SK-N-MC (cell line): ENCODE measurements at regions not wholly inside any gene's neighbourhood (a gene's known extent, or its start where the extent isn't known, plus 50 kb on each side); places are given as distances from the start of the nearest gene placed in this dataset.

Experiments
- DNase-seq: peaks from one replicate; pipeline ENCODE4 v3.0.0-alpha.2; 2011; ENCODE audit warnings: low read depth, low spot score
- H3K27ac ChIP-seq: fragments of 200-600 bp; sonication (generic); 2 replicates; pipeline ENCODE4 v1.5.1; 2016; ENCODE audit warnings: mixed run types
- H3K36me3 ChIP-seq: fragments of 200-600 bp; sonication (generic); 2 replicates; pipeline ENCODE4 v1.6.1; 2017; ENCODE audit warnings: antibody characterized with exemption, low read length, mixed read lengths; ENCODE audit not compliant: insufficient read depth
- H3K4me3 ChIP-seq: fragments of 200-600 bp; sonication (generic); 2 replicates; pipeline ENCODE4 v1.5.1; 2016
- H3K9ac ChIP-seq: fragments of 200-600 bp; sonication (generic); 2 replicates; pipeline ENCODE4 v1.8.0; 2017; ENCODE audit warnings: mixed run types, mixed read lengths; ENCODE audit not compliant: insufficient read length
- H3K9me3 ChIP-seq: fragments of 200-600 bp; sonication (generic); 2 replicates; pipeline ENCODE4 v1.6.1; 2017; ENCODE audit warnings: low read depth, mild to moderate bottlenecking, antibody characterized with exemption, low read length, moderate library complexity, mixed read lengths
- EZH2 ChIP-seq: fragments of 200-600 bp; sonication (generic); IDR thresholded peaks from one replicate; pipeline ENCODE4 v1.6.1; 2017; ENCODE audit warnings: antibody characterized with exemption
- FOXP2 ChIP-seq: optimal IDR thresholded peaks from 2 replicates; pipeline ENCODE3; 2011; ENCODE audit warnings: mild to moderate bottlenecking, moderate library complexity; ENCODE audit not compliant: insufficient read depth; ENCODE audit errors: extremely low read length, control extremely low read depth
- POLR2AphosphoS5 ChIP-seq: IDR thresholded peaks from 2 replicates; pipeline ENCODE4 v1.6.1; 2012; ENCODE audit warnings: mild to moderate bottlenecking, low read depth, low read length, borderline replicate concordance

DNA sequence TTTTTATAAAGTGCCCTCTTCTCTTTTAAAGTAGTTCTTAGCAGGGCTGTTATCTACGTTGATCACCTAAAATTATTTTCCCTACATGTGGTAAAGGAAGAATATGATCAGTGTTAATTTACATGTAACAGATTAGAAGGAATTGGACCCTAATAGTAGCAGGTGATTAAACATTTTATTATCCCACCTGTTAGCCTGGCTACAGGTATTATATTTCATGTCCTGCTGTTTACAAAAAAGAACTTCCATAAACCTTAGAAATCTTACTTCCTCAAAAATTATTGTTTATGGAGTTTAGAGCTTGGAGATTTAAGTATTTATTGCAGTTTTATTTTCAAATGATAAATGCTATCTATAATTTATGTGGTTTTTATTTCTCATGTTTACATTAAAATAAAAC lies 1226.7 kb downstream of the UQCRFS1 start:
- DNase-seq: no peak
- H3K36me3 ChIP-seq: no peaks in the 10 kb centered on the region
- no peak overlapping the region for H3K4me3 ChIP-seq
- no peaks in the 10 kb centered on the region for H3K9me3 ChIP-seq
- H3K27ac ChIP-seq: no peak overlapping the region
- H3K9ac ChIP-seq: no peak overlapping the region
- TF ChIP-seq POLR2AphosphoS5 (no peak), FOXP2 (no peak), EZH2 (no peak)

DNA sequence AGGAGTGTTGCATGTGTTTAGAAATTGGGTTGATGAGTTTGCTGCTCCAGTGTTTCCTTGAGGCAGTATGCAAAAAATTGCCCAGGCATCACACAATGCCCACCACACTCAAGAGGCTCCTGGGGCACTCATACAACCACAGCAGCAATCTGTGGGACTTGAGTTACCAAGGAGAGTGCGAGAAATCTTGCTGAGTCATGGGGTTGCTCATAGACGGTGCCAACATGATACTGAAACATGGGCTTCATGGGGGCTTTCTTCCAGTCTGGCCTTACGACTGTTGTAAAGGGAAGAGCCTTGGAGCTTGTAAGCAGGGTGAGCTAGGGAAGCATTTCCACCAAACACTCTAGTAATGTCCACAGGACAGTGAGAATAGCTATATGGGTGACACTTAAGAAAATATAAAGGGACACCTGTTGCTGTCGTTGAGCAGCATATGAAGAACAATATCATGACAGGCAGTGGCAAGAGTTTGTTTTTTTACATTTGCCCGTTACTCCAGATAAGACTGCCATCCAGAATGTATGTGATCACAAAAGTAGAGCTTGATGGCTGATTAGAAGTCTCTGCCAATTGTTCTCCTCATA lies 1237.4 kb downstream of the UQCRFS1 start:
- no peak for DNase-seq
- TF ChIP-seq EZH2 (no peak), FOXP2 (no peak), POLR2AphosphoS5 (no peak)
- Histone ChIP-seq H3K4me3 (no peak overlapping the region), H3K9me3 (no peaks in the 10 kb centered on the region), H3K9ac (no peak overlapping the region), H3K27ac (no peak overlapping the region), H3K36me3 (no peaks in the 10 kb centered on the region)

DNA sequence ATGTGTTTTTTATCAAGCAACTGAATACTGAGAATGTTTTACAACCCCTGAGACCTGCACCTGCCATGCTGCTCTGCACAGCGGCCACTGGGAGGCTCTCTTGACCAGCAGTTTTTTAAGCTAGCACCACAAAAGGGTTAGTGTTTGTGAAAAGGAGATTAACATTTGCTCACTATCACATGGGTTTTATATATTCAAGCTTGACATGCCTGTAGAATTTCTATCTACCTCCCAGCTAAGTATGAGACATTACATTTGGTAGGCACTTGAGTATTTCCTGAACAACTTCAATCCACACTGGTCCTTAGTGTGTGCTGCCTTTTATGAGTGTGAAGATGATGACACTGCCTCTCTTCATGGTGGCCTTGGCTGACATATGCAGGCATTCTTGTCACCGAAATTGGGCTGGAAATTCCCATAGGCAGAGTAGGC lies 1238.9 kb downstream of the UQCRFS1 start:
- H3K4me3 ChIP-seq: no peak overlapping the region
- H3K27ac ChIP-seq: no peak overlapping the region
- H3K36me3 ChIP-seq: no peaks in the 10 kb centered on the region
- no peak for DNase-seq
- H3K9ac ChIP-seq: no peak overlapping the region
- H3K9me3 ChIP-seq: no peaks in the 10 kb centered on the region
- TF ChIP-seq EZH2: no peak
- no peak for TF ChIP-seq POLR2AphosphoS5
- no peak for TF ChIP-seq FOXP2

DNA sequence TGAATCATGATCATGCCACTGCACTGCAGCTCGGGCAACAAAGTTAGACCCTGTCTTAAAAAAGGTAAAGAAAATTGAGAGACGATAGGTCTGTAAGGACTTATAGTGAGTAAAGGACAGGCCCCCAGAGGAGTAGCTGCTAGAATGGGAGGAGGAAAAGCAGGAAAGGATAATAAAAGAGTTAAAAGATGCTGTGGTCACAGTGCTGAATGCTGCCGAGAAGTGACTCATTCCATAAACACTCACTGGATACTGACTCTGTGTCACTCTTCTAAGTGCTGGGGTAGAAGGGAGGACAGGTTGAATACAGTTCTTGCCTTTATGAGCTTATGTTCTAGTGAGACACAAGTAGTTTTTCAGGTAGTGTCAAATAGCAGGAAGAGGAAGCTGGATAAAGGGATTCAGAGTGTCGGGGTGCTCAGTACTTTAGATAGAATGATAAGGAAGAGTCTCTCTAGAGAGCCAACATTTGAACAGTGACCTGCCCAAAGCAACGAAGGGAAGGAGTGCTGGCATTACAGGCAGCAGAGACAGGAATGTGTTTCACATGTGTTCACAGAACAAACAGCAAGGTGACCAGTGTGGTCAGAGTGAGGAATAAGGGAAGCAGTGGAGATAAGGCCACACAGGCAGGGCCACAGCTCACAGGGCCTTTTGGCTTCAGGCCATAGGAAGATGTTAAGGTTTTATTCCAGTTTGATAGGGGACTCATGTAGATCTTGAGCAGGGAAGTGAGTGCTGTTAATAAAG lies 1240.5 kb downstream of the UQCRFS1 start:
- DNase-seq: no peak
- Histone ChIP-seq H3K4me3 (no peak overlapping the region), H3K36me3 (no peaks in the 10 kb centered on the region), H3K9ac (no peak overlapping the region), H3K27ac (no peak overlapping the region), H3K9me3 (no peaks in the 10 kb centered on the region)
- TF ChIP-seq POLR2AphosphoS5 (no peak), FOXP2 (no peak), EZH2 (no peak)

DNA sequence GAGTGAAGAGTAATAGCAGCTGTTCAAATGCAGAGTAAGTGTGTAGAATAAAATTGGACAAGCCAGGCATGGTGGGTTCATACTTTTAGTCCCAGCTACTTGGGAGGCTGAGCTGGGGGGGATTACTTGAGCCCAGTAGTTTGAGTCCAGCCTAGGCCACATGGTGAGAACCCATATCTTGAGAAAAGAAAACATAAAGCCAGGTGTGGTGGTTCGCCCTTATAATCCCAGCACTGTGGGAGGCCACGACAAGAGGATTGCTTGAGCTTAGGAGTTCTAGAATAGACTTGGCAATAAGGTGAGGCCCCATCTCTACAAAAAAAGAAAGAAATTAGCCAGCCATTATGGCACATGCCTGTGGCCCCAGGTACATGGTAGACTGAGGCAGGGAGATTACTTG lies 1241.1 kb downstream of the UQCRFS1 start:
- no peak for TF ChIP-seq EZH2
- no peak for TF ChIP-seq POLR2AphosphoS5
- TF ChIP-seq FOXP2: no peak
- no peak for DNase-seq
- Histone ChIP-seq H3K36me3 (no peaks in the 10 kb centered on the region), H3K9ac (no peak overlapping the region), H3K4me3 (no peak overlapping the region), H3K9me3 (no peaks in the 10 kb centered on the region), H3K27ac (no peak overlapping the region)

DNA sequence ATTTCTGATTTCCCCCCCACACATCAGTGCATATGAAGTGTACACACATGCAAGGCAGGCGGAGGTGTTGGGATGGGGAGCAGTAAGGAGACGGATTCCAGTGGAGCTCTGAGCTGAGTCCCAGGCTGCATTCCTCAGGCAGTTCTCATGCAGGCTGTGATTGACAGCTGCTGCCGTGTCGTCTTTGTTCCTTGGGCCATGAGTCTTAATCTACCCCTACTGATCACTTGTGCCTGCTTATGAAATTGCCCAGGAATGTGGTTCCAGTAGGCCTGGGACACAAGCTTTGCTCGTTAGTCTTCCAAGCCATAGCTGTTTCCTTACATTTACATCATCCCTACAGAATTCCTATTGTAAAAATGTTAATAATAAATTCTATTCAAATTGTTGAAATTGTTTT lies 1241.9 kb downstream of the UQCRFS1 start:
- no peak for DNase-seq
- Histone ChIP-seq H3K9ac (no peak overlapping the region), H3K4me3 (no peak overlapping the region), H3K36me3 (no peaks in the 10 kb centered on the region), H3K27ac (no peak overlapping the region), H3K9me3 (no peaks in the 10 kb centered on the region)
- TF ChIP-seq FOXP2 (no peak), EZH2 (no peak), POLR2AphosphoS5 (no peak)

DNA sequence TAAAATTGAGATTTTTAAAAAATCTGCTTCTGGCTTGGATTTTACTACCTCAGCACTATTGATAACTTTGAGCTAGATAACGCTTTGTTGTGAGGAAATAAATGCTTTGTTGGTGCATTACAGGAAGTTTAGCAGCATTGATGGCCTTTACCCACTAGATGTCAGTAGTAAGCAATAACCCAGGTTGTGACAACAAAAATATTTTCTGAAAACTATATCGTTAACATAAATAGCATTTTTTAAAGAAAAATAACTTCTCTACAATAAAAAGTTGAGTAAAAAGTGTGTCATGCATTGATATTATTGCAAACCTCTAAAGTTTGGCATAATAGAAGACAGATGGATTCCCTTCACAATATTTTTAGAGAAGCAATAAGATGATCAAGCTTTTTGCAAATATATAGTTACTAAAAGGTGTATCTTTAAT lies 1246.5 kb downstream of the UQCRFS1 start:
- no peak overlapping the region for H3K27ac ChIP-seq
- no peak for DNase-seq
- TF ChIP-seq FOXP2: no peak
- TF ChIP-seq POLR2AphosphoS5: no peak
- no peaks in the 10 kb centered on the region for H3K36me3 ChIP-seq
- no peak overlapping the region for H3K4me3 ChIP-seq
- no peak overlapping the region for H3K9ac ChIP-seq
- no peaks in the 10 kb centered on the region for H3K9me3 ChIP-seq

DNA sequence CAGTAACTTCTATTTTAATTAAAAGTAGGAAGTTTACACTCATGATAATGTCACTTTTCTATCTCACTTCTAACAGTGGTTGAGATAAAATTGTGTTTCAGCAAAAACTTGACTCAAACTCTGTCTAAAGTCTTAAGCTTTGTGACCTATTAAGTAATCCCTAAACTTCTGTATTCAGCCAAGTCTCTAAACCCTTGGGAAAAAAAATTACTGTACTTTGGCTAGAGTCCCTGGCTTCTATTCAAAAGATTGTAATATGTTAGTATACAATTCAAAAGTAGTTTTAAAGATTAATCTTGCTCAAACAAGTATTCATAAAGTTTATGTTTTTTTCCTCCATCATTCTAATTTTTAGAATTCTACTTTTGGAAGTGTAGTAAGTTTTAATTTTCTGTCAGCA lies 1248.8 kb downstream of the UQCRFS1 start:
- Histone ChIP-seq H3K4me3 (no peak overlapping the region), H3K9ac (no peak overlapping the region), H3K27ac (no peak overlapping the region), H3K9me3 (no peaks in the 10 kb centered on the region), H3K36me3 (no peaks in the 10 kb centered on the region)
- TF ChIP-seq FOXP2 (no peak), POLR2AphosphoS5 (no peak), EZH2 (no peak)
- DNase-seq: no peak

DNA sequence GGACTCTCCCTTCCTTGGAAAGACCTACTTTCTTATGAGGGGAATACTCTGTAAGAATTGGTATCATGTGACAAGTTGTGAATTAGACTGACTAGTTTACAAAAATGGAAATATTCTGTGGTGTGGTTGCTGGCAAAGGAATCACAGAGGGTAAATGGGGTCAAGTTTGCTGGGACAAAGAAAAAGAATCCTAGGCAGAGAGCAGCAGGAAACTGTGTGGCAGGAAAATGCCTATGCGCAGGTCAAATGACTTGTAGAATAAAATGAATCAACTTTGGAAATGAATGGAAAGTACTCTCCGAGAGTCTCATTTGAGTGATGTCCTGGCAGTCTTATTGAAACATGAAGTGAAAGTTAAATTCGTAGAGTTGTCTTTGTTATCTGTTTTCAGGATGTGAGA lies 1250.7 kb downstream of the UQCRFS1 start:
- no peak for DNase-seq
- TF ChIP-seq POLR2AphosphoS5: no peak
- TF ChIP-seq FOXP2: no peak
- no peak for TF ChIP-seq EZH2
- no peak overlapping the region for H3K4me3 ChIP-seq
- H3K36me3 ChIP-seq: no peaks in the 10 kb centered on the region
- no peak overlapping the region for H3K9ac ChIP-seq
- no peaks in the 10 kb centered on the region for H3K9me3 ChIP-seq
- H3K27ac ChIP-seq: no peak overlapping the region
